ENCODE measurements at regions not wholly inside any gene's neighbourhood (a gene's known extent, or its start where the extent isn't known, plus 50 kb on each side); places are given as distances from the start of the nearest gene placed in this dataset.

GRCh38 chr20:17860301-17861197 is 108.0 kb downstream of the SNX5 start (continued):
- TF ChIP-seq, protein P1, sequence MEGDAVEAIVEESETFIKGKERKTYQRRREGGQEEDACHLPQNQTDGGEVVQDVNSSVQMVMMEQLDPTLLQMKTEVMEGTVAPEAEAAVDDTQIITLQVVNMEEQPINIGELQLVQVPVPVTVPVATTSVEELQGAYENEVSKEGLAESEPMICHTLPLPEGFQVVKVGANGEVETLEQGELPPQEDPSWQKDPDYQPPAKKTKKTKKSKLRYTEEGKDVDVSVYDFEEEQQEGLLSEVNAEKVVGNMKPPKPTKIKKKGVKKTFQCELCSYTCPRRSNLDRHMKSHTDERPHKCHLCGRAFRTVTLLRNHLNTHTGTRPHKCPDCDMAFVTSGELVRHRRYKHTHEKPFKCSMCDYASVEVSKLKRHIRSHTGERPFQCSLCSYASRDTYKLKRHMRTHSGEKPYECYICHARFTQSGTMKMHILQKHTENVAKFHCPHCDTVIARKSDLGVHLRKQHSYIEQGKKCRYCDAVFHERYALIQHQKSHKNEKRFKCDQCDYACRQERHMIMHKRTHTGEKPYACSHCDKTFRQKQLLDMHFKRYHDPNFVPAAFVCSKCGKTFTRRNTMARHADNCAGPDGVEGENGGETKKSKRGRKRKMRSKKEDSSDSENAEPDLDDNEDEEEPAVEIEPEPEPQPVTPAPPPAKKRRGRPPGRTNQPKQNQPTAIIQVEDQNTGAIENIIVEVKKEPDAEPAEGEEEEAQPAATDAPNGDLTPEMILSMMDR (IDR thresholded peaks at IDR 0.05; ENCODE audit: control extremely low read depth in 1 of 3, insufficient read depth in 1 of 3, low read depth in 1 of 3, low read length in 3 of 3), result no peak
- no peak for TF ChIP-seq POLR2AphosphoS5 (IDR thresholded peaks at IDR 0.05; ENCODE audit: low read depth, low read length)
- TF ChIP-seq, protein P2, sequence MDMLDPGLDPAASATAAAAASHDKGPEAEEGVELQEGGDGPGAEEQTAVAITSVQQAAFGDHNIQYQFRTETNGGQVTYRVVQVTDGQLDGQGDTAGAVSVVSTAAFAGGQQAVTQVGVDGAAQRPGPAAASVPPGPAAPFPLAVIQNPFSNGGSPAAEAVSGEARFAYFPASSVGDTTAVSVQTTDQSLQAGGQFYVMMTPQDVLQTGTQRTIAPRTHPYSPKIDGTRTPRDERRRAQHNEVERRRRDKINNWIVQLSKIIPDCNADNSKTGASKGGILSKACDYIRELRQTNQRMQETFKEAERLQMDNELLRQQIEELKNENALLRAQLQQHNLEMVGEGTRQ (IDR thresholded peaks at IDR 0.05; ENCODE audit: low read length), result no peak
- TF ChIP-seq, protein P3, sequence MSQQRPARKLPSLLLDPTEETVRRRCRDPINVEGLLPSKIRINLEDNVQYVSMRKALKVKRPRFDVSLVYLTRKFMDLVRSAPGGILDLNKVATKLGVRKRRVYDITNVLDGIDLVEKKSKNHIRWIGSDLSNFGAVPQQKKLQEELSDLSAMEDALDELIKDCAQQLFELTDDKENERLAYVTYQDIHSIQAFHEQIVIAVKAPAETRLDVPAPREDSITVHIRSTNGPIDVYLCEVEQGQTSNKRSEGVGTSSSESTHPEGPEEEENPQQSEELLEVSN (IDR thresholded peaks at IDR 0.05), result no peak
- TF ChIP-seq KDM4A (IDR thresholded peaks at IDR 0.05; ENCODE audit: low read depth, low read length, severe bottlenecking), result no peak
- TF ChIP-seq ASH2L (IDR thresholded peaks at IDR 0.05; ENCODE audit: low read length), result no peak

Measured in H1 (cell line).